NCI-H526 (cell line): ENCODE measurements at regions not wholly inside any gene's neighbourhood (a gene's known extent, or its start where the extent isn't known, plus 50 kb on each side); places are given as distances from the start of the nearest gene placed in this dataset.
"Not testable (repeated sequence)": the region's sequence is repeated elsewhere in the genome, so short reads cannot be mapped to it uniquely, and the experiment has no call there.

Source experiments
- DNase-seq, 2 experiments: peaks; one replicate each; lab custom pipeline; 2025; lab: John Stamatoyannopoulos, UW

GRCh38 chr7:118418433-118418832 is 193.9 kb downstream of the ANKRD7 start:
- no peak for DNase-seq

- DNase-seq, result no peak
These were observed 196.4 kb downstream of the ANKRD7 start for GRCh38 chr7:118420888-118421287.

GRCh38 chr7:118429141-118429540 is 204.6 kb downstream of the ANKRD7 start:
- no peak for DNase-seq

- peak; percentile 95 to 96 for DNase-seq
These were observed 212.2 kb downstream of the ANKRD7 start for GRCh38 chr7:118436663-118437062.

GRCh38 chr7:118449030-118449429 is 224.5 kb downstream of the ANKRD7 start:
- DNase-seq, result not testable (repeated sequence)

GRCh38 chr7:118449797-118450567 is 225.5 kb downstream of the ANKRD7 start:
- DNase-seq, result no peak

GRCh38 chr7:118452128-118452527 is 227.6 kb downstream of the ANKRD7 start:
- no peak for DNase-seq

- no peak for DNase-seq
These were observed 242.9 kb downstream of the ANKRD7 start for GRCh38 chr7:118467381-118467780.

- DNase-seq, result no peak
These were observed 248.1 kb downstream of the ANKRD7 start for GRCh38 chr7:118472581-118472980.

- DNase-seq, result no peak
These were observed 248.8 kb downstream of the ANKRD7 start for GRCh38 chr7:118473271-118473670.

- no peak for DNase-seq
These were observed 251.5 kb downstream of the ANKRD7 start for GRCh38 chr7:118476036-118476435.

- DNase-seq, result no peak
These were observed 252.5 kb downstream of the ANKRD7 start for GRCh38 chr7:118477036-118477435.

- no peak for DNase-seq
These were observed 253.7 kb downstream of the ANKRD7 start for GRCh38 chr7:118478236-118478635.

GRCh38 chr7:118478931-118479330 is 254.4 kb downstream of the ANKRD7 start:
- DNase-seq, result no peak

GRCh38 chr7:118492466-118492865 is 268.0 kb downstream of the ANKRD7 start:
- DNase-seq, result no peak

- DNase-seq, result no peak
These were observed 271.7 kb downstream of the ANKRD7 start for GRCh38 chr7:118496138-118496644.

- no peak for DNase-seq
These were observed 277.7 kb downstream of the ANKRD7 start for GRCh38 chr7:118502235-118502634.

GRCh38 chr7:118511146-118511545 is 286.6 kb downstream of the ANKRD7 start:
- no peak for DNase-seq

GRCh38 chr7:118517275-118517674 is 292.8 kb downstream of the ANKRD7 start:
- DNase-seq, result no peak

- no peak for DNase-seq
These were observed 300.5 kb downstream of the ANKRD7 start for GRCh38 chr7:118525020-118525419.

GRCh38 chr7:118531566-118531965 is 307.1 kb downstream of the ANKRD7 start:
- no peak for DNase-seq

GRCh38 chr7:118559207-118559606 is 334.7 kb downstream of the ANKRD7 start:
- no peak for DNase-seq

- no peak for DNase-seq
These were observed 338.8 kb downstream of the ANKRD7 start for GRCh38 chr7:118563311-118563710.

- DNase-seq, result no peak
These were observed 348.1 kb downstream of the ANKRD7 start for GRCh38 chr7:118572604-118573003.
